Gastroesophageal sphincter (tissue), 3 donors: ENCODE measurements at regions not wholly inside any gene's neighbourhood (a gene's known extent, or its start where the extent isn't known, plus 50 kb on each side); places are given as distances from the start of the nearest gene placed in this dataset.

Source experiments
- CTCF ChIP-seq, 4 experiments: fragments of 200-600 bp in 2 of 4; fragments of 450-650 bp in 2 of 4; sonication (generic) in 1 of 4; IDR thresholded peaks; one replicate each; pipeline ENCODE4 v1.5.1; 2017 to 2019; ENCODE audit warnings: antibody characterized with exemption in 4 of 4, mild to moderate bottlenecking in 2 of 4, moderate library complexity in 2 of 4
- EP300 ChIP-seq: sonication (generic); formaldehyde crosslinking; IDR thresholded peaks from one replicate; pipeline ENCODE4 v1.6.1; 2017; ENCODE audit warnings: antibody characterized with exemption, mild to moderate bottlenecking
- POLR2A ChIP-seq, 2 donors: fragments of 450-650 bp; IDR thresholded peaks; one replicate each; pipeline ENCODE4 v1.6.1; 2017; ENCODE audit warnings: antibody characterized with exemption in 2 of 2, mild to moderate bottlenecking in 2 of 2, moderate library complexity in 1 of 2
- POLR2AphosphoS5 ChIP-seq: sonication (generic); formaldehyde crosslinking; IDR thresholded peaks from one replicate; pipeline ENCODE4 v1.6.1; 2017; ENCODE audit warnings: antibody characterized with exemption

- no peak for TF ChIP-seq POLR2AphosphoS5
- no peak for TF ChIP-seq CTCF (IDR thresholded peaks at IDR 0.05)
- TF ChIP-seq POLR2A (IDR thresholded peaks at IDR 0.05) = no peak
- TF ChIP-seq EP300 = no peak
Observed at GRCh38 chr3:88983458-88983857, 124.0 kb upstream of the EPHA3 start.
